Naive B cell (primary cell): ENCODE measurements at regions not wholly inside any gene's neighbourhood (a gene's known extent, or its start where the extent isn't known, plus 50 kb on each side); places are given as distances from the start of the nearest gene placed in this dataset.
A peak's percentile ranks its signal among the peaks of the same experiment; 100 is the strongest.

Experiments
- ATAC-seq, 2 donors: fragments of 150-1000 bp; cut with Tn5 transposase; 2 replicates each; pipeline ENCODE4 v1.10.0; 2021; ENCODE audit warnings: low read depth in 2 of 2, mild to moderate bottlenecking in 2 of 2, moderate library complexity in 2 of 2
- DNase-seq: peaks from one replicate; pipeline ENCODE4 v3.0.0; 2022
- H3K27ac Mint-ChIP-seq, 6 donors: one replicate each; pipeline ENCODE4 v1.8.0; 2020 to 2022; ENCODE audit warnings: mild to moderate bottlenecking in 6 of 6, mixed read lengths in 6 of 6, moderate library complexity in 5 of 6, inconsistent platforms in 2 of 6
- H3K27me3 Mint-ChIP-seq, 3 donors: one replicate each; pipeline ENCODE4 v1.8.0; 2021 to 2022; ENCODE audit warnings: mixed read lengths in 3 of 3, mild to moderate bottlenecking in 1 of 3
- H3K36me3 Mint-ChIP-seq, 2 donors: one replicate each; pipeline ENCODE4 v1.8.0; 2020 to 2022; ENCODE audit warnings: mixed read lengths in 2 of 2, inconsistent platforms in 1 of 2, mild to moderate bottlenecking in 1 of 2
- H3K4me1 Mint-ChIP-seq, 3 donors: one replicate each; pipeline ENCODE4 v1.8.0; 2020 to 2022; ENCODE audit warnings: mixed read lengths in 3 of 3, inconsistent platforms in 1 of 3, mild to moderate bottlenecking in 1 of 3, moderate library complexity in 1 of 3
- H3K4me3 Mint-ChIP-seq, 8 donors: one replicate each; pipeline ENCODE4 v1.8.0; 2020 to 2022; ENCODE audit warnings: mild to moderate bottlenecking in 8 of 8, mixed read lengths in 8 of 8, moderate library complexity in 8 of 8, inconsistent platforms in 2 of 8
- H3K9me3 Mint-ChIP-seq, 7 donors: one replicate each; pipeline ENCODE4 v1.8.0; 2020 to 2022; ENCODE audit warnings: mixed read lengths in 7 of 7, mild to moderate bottlenecking in 5 of 7, inconsistent platforms in 2 of 7, moderate library complexity in 1 of 7

DNA sequence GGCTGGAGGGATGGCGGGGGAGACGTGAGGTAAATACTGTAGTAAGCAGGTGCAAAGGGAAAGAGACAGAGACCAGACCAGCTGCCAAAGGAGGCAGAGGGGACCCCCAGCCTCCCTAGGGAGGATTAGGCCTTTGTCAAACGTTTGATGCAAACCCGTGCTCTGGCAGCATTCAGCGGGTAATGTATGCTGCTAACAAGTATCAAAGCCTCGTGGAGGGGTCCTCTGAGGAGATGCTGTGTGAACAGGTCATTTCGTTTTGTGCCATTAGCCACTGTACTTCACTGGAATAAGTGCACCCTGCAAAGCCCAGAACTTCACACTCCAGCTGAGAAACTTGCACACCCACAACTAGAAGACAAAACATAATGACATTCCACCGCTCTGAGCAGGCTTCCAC, 644.5 kb downstream of the NPHP4 start:
- Mint-ChIP-seq H3K36me3 (no peaks in the 10 kb centered on the region), H3K4me3 (no peak overlapping the region), H3K9me3 (peaks cover 0 to 3% (median 0%) of the 10 kb centered on the region in 7 donors), H3K4me1 (no peaks in the 10 kb centered on the region), H3K27me3 (peaks cover 0 to 4% (median 0%) of the 10 kb centered on the region in 3 donors), H3K27ac (no peak overlapping the region)
- no peak for ATAC-seq
- DNase-seq: no peak

- Mint-ChIP-seq H3K4me3 (no peak overlapping the region), H3K27me3 (peaks cover 0 to 12% (median 4%) of the 10 kb centered on the region in 3 donors), H3K9me3 (peaks cover 0 to 3% (median 0%) of the 10 kb centered on the region in 7 donors), H3K4me1 (no peaks in the 10 kb centered on the region), H3K36me3 (no peaks in the 10 kb centered on the region), H3K27ac (no peak overlapping the region)
- no peak for DNase-seq
- ATAC-seq: no peak
Observed at GRCh38 chr1:5345556-5345955, 646.7 kb downstream of the NPHP4 start.

- Mint-ChIP-seq H3K36me3 (no peaks in the 10 kb centered on the region), H3K9me3 (peaks cover 0 to 2% (median 0%) of the 10 kb centered on the region in 7 donors), H3K4me3 (no peak overlapping the region), H3K27ac (no peak overlapping the region), H3K4me1 (no peaks in the 10 kb centered on the region), H3K27me3 (peaks cover 0 to 12% (median 4%) of the 10 kb centered on the region in 3 donors)
- no peak for DNase-seq
- ATAC-seq: no peak
Observed at GRCh38 chr1:5343256-5344020, 648.8 kb downstream of the NPHP4 start.

GRCh38 chr1:5342830-5343229, 649.4 kb downstream of the NPHP4 start:
- peaks cover 0 to 12% (median 4%) of the 10 kb centered on the region in 3 donors for H3K27me3 Mint-ChIP-seq
- no peak overlapping the region for H3K4me3 Mint-ChIP-seq
- no peaks in the 10 kb centered on the region for H3K4me1 Mint-ChIP-seq
- no peak for ATAC-seq
- H3K36me3 Mint-ChIP-seq: no peaks in the 10 kb centered on the region
- no peak overlapping the region for H3K27ac Mint-ChIP-seq
- DNase-seq: no peak
- peaks cover 0 to 2% (median 0%) of the 10 kb centered on the region in 7 donors for H3K9me3 Mint-ChIP-seq

DNA sequence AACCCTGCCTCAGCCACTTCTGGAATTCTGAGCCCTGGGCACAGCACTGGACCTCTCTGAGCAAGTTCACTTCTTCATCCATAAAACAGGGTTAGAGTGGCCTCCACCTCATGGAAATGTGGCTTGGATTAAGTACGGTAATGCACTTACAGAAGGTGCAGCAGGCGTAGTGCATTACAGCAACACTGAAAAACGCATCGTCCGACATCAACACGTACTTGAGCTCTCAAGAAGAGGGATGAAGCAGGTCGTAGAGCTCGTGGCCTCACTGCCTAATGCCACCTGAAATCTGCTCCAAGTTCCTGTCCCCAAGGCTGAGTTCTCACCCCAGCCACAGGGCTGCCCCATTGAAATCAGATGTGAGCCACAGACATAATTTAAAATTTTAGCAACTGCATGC, 650.1 kb downstream of the NPHP4 start:
- Mint-ChIP-seq H3K27me3 (peaks cover 0 to 12% (median 4%) of the 10 kb centered on the region in 3 donors), H3K9me3 (peaks cover 0 to 2% (median 0%) of the 10 kb centered on the region in 7 donors), H3K4me1 (no peaks in the 10 kb centered on the region), H3K4me3 (peak overlapping the region in 1 of 8 donors; percentile 38), H3K36me3 (no peaks in the 10 kb centered on the region), H3K27ac (no peak overlapping the region)
- ATAC-seq: no peak
- DNase-seq: no peak

DNA sequence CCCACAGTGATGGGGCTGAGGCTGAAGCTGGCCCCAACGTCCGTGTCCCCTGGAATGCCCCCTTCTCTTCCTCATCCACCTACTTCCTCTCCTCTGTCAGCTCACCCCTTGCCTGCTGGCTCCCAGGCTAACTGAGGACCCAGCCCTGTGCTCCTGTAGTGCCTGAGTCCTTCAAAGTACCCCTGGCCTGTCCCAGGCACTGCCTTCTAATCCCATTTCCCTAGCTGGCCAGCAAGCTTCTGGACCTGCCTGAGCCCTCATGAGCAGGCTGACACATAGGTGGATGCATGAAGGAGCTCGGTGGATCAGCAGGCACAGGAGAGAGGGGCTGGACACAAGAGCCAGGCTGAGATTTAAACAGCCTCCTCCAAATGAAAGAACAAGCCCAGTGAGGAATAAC, 650.8 kb downstream of the NPHP4 start:
- DNase-seq (no peak), ATAC-seq (no peak)
- peaks cover 0 to 12% (median 4%) of the 10 kb centered on the region in 3 donors for H3K27me3 Mint-ChIP-seq
- H3K27ac Mint-ChIP-seq: no peak overlapping the region
- no peaks in the 10 kb centered on the region for H3K4me1 Mint-ChIP-seq
- no peak overlapping the region for H3K4me3 Mint-ChIP-seq
- H3K9me3 Mint-ChIP-seq: no peaks in the 10 kb centered on the region
- no peaks in the 10 kb centered on the region for H3K36me3 Mint-ChIP-seq

DNA sequence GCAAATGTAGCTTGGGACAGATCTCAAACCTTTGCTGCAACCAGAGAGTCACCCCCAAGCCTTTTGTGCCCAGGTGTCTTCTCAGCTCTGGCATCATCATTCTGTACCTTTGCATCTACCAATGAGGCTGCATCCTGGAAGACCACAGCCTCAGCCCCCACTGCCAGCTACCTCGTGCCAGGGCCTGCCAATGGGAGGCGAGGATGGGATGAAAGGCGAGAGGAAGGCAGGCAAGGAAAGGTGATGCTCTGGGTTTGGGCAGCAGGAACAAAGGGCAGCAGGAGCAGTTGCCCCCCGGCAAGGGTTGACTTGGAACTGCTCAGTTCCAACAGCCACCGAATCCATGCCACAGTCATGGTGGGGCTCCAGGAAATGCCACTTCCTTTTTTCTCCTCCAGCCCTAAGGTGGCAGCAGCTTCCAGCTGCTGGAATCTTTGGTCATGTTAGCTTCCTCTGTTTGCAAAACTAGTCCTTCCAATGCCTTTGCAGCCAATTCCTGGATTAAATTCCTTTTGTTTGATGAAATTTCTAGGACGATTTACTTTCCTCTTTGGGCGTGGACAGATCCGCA, 651.6 kb downstream of the NPHP4 start:
- no peaks in the 10 kb centered on the region for H3K36me3 Mint-ChIP-seq
- DNase-seq: no peak

DNA sequence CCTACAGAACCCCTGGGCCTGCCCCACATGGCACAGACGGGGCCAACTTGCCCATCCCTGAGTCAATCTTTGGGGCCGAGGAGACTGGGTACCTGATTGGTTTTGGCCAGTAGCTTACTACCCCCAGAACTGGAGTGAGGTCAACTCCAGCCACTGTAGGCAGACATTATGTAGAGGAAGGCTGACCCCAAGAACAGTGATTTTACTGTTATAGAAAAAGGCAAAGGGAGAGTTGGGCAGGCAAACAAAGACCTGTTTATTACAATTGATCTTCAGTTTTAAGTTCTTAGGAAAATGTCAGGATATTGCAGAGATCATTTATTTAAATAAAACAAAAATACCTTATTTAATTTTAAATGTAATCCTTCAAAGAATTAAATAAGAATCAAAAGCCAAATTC, 653.8 kb downstream of the NPHP4 start:
- Mint-ChIP-seq H3K27ac (no peak overlapping the region), H3K36me3 (peaks cover 0 to 7% of the 10 kb centered on the region in 2 donors), H3K4me3 (no peak overlapping the region), H3K27me3 (peaks cover 0 to 12% (median 0%) of the 10 kb centered on the region in 3 donors), H3K4me1 (no peaks in the 10 kb centered on the region), H3K9me3 (peaks cover 0 to 6% (median 0%) of the 10 kb centered on the region in 7 donors)
- DNase-seq (no peak), ATAC-seq (no peak)

More for the DNA sequence above, 651.6 kb downstream of the NPHP4 start:
- Mint-ChIP-seq H3K4me3 (no peak overlapping the region), H3K4me1 (no peaks in the 10 kb centered on the region), H3K27ac (no peak overlapping the region), H3K9me3 (no peaks in the 10 kb centered on the region), H3K27me3 (peaks cover 0 to 12% (median 4%) of the 10 kb centered on the region in 3 donors)
- ATAC-seq: no peak

DNA sequence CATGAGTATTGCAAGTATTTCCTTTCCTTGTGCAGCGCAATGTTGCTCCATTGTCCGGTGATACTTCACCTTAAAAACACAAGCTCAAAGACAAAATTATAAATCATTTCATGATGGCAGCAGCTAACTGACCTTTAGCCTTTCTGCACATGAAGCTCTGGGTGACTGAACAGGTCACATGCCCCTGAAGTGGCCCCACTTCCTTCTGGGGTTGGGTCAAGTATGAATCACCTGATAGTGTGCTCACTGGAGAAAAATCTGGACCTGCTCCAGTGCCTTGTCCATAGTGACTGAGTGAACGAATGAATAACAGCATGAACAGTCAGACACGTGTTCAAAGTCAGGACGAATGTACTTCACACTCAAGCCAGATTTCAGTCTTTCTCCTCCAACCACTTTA, 658.9 kb downstream of the NPHP4 start:
- peaks cover 0 to 7% of the 10 kb centered on the region in 2 donors for H3K36me3 Mint-ChIP-seq
- ATAC-seq (no peak), DNase-seq (no peak)
- H3K4me1 Mint-ChIP-seq: no peaks in the 10 kb centered on the region
- peaks cover 2 to 7% (median 5%) of the 10 kb centered on the region in 7 donors for H3K9me3 Mint-ChIP-seq
- H3K4me3 Mint-ChIP-seq: no peak overlapping the region
- H3K27ac Mint-ChIP-seq: no peak overlapping the region
- H3K27me3 Mint-ChIP-seq: no peaks in the 10 kb centered on the region

GRCh38 chr1:5331101-5331500, 661.1 kb downstream of the NPHP4 start:
- Mint-ChIP-seq H3K27ac (no peak overlapping the region), H3K36me3 (peaks cover 0 to 7% of the 10 kb centered on the region in 2 donors), H3K4me1 (no peaks in the 10 kb centered on the region), H3K9me3 (peaks cover 6 to 28% (median 14%) of the 10 kb centered on the region in 7 donors), H3K27me3 (peaks cover 0 to 7% (median 0%) of the 10 kb centered on the region in 3 donors), H3K4me3 (no peak overlapping the region)
- no peak for DNase-seq
- ATAC-seq: no peak

GRCh38 chr1:5329068-5329739, 663.0 kb downstream of the NPHP4 start:
- H3K36me3 Mint-ChIP-seq: peaks cover 0 to 7% of the 10 kb centered on the region in 2 donors
- H3K4me1 Mint-ChIP-seq: no peaks in the 10 kb centered on the region
- H3K4me3 Mint-ChIP-seq: no peak overlapping the region
- peaks cover 6 to 35% (median 14%) of the 10 kb centered on the region in 7 donors for H3K9me3 Mint-ChIP-seq
- H3K27me3 Mint-ChIP-seq: peaks cover 0 to 8% (median 0%) of the 10 kb centered on the region in 3 donors
- H3K27ac Mint-ChIP-seq: no peak overlapping the region
- no peak for ATAC-seq
- DNase-seq: no peak

- H3K36me3 Mint-ChIP-seq: peaks cover 0 to 8% of the 10 kb centered on the region in 2 donors
- peaks cover 12 to 66% (median 24%) of the 10 kb centered on the region in 7 donors for H3K9me3 Mint-ChIP-seq
- H3K27me3 Mint-ChIP-seq: peaks cover 0 to 8% (median 0%) of the 10 kb centered on the region in 3 donors
- ATAC-seq (no peak), DNase-seq (no peak)
- no peaks in the 10 kb centered on the region for H3K4me1 Mint-ChIP-seq
- H3K4me3 Mint-ChIP-seq: no peak overlapping the region
- H3K27ac Mint-ChIP-seq: no peak overlapping the region
Observed at GRCh38 chr1:5324883-5325282, 667.3 kb downstream of the NPHP4 start.

GRCh38 chr1:5318143-5318816, 663.9 kb downstream of the AJAP1 start:
- peaks cover 0 to 6% (median 0%) of the 10 kb centered on the region in 3 donors for H3K27me3 Mint-ChIP-seq
- DNase-seq: no peak
- H3K36me3 Mint-ChIP-seq: peaks cover 0 to 8% of the 10 kb centered on the region in 2 donors
- H3K4me1 Mint-ChIP-seq: no peaks in the 10 kb centered on the region
- H3K4me3 Mint-ChIP-seq: no peak overlapping the region
- ATAC-seq: no peak
- no peak overlapping the region for H3K27ac Mint-ChIP-seq
- peaks cover 6 to 27% (median 9%) of the 10 kb centered on the region in 7 donors for H3K9me3 Mint-ChIP-seq
